ENCODE measurements at regions not wholly inside any gene's neighbourhood (a gene's known extent, or its start where the extent isn't known, plus 50 kb on each side); places are given as distances from the start of the nearest gene placed in this dataset.

DNA sequence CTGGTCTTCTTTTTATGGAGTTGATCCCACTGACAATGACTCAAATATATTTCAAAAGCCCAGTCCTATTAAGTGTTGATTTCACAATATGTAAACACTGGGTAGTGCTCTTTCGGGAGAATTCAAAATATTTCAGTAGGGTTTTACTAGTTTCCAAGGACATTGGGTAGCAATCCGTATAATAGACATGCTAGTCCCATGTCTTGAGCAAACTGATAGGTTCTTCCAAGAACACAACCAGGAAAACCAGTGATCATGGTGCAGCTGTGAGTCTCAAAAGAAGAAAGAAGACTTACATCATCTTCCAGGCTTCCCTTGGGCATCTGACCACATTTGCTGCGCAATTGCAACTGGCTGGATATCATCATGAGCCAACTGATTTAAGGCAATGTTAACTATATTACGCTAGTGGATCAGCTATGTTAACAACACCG lies 59.3 kb upstream of the APBB1IP start:
- TF ChIP-seq, protein P1, sequence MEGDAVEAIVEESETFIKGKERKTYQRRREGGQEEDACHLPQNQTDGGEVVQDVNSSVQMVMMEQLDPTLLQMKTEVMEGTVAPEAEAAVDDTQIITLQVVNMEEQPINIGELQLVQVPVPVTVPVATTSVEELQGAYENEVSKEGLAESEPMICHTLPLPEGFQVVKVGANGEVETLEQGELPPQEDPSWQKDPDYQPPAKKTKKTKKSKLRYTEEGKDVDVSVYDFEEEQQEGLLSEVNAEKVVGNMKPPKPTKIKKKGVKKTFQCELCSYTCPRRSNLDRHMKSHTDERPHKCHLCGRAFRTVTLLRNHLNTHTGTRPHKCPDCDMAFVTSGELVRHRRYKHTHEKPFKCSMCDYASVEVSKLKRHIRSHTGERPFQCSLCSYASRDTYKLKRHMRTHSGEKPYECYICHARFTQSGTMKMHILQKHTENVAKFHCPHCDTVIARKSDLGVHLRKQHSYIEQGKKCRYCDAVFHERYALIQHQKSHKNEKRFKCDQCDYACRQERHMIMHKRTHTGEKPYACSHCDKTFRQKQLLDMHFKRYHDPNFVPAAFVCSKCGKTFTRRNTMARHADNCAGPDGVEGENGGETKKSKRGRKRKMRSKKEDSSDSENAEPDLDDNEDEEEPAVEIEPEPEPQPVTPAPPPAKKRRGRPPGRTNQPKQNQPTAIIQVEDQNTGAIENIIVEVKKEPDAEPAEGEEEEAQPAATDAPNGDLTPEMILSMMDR (IDR thresholded peaks at IDR 0.05; ENCODE audit: low read length), result no peak
- no peak for TF ChIP-seq EZH2 (optimal IDR thresholded peaks at IDR 0.05; ENCODE audit: low read depth, low read length)

All from MM.1S (cell line).